Endothelial cell of hepatic sinusoid (primary cell): ENCODE measurements at regions not wholly inside any gene's neighbourhood (a gene's known extent, or its start where the extent isn't known, plus 50 kb on each side); places are given as distances from the start of the nearest gene placed in this dataset.
"Not testable (repeated sequence)": the region's sequence is repeated elsewhere in the genome, so short reads cannot be mapped to it uniquely, and the experiment has no call there.

ENCODE experiments used
- in situ Hi-C: cut with HindIII; loops from 2 replicates; pipeline ENCODE4 v1.10.0; 2017; ENCODE audit warnings: low sequenced_read_pairs

DNA sequence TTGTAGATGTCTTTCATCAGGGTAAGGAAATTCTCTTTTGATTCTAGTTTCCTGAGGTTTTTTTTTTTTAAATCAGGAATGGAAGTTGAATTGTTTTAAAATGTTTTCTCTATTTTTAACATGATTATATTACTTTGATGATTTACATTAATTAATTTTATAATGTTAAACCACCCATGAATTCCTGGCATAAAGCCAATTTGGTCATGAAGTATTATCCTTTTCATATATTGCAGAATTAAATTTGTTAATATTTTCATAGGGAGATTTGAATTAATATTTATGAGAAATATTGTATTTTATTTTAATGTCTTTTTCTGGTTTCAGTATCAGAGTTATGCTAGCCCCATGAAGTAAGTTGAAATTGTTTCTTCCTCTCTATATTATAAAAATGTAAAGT lies 144.6 kb downstream of the MAIP1 start:
- in situ Hi-C loops = no loop called here

- in situ Hi-C loops = no loop called here
Measured at GRCh38 chr2:200101922-200102321, 146.5 kb downstream of the MAIP1 start.

- in situ Hi-C loops = no loop called here
Measured at GRCh38 chr2:200102971-200103370, 147.6 kb downstream of the MAIP1 start.

- in situ Hi-C loops = no loop called here
Measured at GRCh38 chr2:200104015-200104414, 148.6 kb downstream of the MAIP1 start.

- in situ Hi-C loops = no loop called here
Measured at GRCh38 chr2:200107514-200108217, 152.3 kb downstream of the MAIP1 start.

DNA sequence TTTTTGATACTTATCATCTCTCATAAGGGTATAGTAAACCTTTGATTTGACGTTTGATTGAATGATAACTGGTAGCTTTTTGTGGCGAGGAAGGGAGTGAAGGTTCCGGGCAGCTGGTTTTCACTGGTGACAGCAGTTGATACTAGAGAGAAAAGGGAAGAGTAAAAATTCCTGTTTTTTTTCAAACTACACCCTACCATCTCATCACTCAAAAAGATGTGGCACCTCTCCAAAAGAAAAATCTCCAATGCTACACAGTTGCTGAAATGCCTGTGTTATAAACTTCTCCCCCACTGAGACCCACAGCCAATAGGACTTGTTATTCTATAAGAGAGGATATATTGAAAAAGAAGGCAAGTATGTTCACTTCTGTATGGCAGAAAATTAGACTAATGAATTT lies 154.0 kb downstream of the MAIP1 start:
- in situ Hi-C loops = no loop called here

DNA sequence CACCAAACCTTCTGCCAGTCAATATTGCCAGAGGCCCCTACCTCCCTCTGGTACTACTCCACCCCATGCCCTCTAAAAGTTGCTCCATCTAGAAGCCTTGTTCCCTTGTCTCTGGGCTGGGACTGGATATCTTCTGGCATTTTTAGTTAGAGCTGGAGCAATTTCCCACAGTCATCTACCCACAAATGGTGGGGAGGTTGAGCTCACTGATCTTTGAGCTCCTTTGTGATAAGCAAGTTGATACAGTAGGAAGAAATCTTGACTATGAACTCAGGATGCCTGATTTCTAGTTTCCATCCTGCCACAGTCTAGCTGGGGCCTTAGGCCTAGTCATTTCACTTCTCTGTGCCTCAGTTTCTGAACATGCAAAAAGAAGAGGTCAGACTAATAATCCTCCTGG lies 155.0 kb downstream of the MAIP1 start:
- in situ Hi-C loops = no loop called here

DNA sequence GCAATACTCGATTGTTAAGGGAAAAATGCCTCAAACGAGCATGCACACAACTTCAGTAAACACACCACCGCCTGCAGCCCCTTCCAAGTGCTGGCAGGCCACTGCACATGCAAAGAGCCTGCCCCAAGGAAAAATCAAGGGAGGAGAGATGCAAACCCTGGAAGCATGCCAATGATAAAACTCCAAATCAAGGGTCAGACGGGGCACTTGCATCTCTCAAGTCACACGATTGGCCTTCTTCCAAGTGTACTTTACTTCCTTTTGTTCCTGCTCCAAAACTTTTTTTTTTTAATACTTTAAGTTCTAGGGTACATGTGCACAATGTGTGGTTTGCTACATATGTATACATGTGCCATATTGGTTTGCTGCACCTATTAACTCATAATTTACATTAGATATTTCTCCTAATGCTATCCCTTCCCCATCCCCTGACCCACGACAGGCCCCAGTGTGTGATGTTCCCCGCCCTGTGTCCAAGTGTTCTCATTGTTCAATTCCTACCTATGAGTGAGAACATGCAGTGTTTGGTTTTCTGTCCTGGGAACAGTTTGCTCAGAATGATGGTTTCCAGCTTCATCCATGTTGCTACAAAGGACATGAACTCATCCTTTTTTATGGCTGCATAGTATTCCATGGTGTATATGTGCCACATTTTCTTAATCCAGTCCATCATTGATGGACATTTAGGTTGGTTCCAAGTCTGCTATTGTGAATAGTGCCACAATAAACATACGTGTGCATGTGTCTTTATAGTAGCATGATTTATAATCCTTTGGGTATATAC lies 157.8 kb downstream of the MAIP1 start:
- in situ Hi-C loops = not testable (repeated sequence)

GRCh38 chr2:200119236-200119635 lies 163.9 kb downstream of the MAIP1 start:
- in situ Hi-C loops = no loop called here

- in situ Hi-C loops = no loop called here
Measured at GRCh38 chr2:200121931-200122330, 166.5 kb downstream of the MAIP1 start.

DNA sequence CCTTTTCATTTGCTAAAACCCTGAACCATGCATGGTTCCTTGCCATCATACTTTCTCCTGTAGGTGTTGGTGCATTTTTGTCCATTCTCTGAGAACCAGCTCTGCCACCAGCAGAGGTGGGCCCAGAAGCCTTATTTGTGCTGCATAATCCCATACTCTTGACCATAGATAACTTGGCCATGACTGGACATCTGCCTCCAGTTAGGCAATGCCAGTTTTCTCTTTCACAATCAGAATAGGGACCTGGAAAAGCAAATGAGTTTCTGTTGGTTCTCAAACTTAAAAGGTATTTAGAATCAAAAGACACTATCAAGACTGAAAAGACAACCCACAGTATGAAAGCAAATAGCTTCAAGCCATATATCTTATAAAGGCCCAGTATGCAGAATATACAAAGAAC lies 167.3 kb downstream of the MAIP1 start:
- in situ Hi-C loops = no loop called here

DNA sequence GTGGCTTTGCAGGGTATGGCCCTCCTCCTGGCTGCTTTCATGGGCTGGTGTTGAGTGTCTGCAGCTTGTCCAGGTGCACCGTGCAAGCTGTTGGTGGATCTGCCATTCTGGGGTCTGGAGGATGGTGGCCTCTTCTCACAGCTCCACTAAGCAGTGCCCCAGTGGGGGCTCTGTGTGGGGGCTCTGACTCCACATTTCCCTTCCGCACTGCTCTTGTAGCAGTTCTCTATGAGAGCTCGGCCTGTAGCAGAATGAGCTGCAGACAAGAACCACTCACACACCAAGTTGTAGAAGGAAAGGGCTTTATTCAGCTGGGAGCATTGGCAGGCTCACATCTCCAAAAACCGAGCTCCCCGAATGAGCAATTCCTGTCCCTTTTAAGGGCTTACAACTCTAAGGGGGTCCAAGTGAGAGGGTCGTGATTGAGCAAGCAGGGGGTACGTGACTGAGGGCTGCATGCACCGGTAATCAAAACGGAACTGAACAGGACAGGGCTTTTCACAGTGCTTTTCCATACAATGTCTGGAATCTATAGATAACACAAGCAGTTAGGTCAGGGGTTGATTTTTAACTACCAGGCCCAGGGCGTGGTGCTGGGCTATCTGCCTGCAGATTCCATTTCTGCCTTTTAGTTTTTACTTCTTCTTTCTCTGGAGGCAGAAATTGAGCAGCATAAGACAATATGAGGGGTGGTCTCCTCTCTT lies 169.4 kb downstream of the MAIP1 start:
- in situ Hi-C loops = not testable (repeated sequence)

DNA sequence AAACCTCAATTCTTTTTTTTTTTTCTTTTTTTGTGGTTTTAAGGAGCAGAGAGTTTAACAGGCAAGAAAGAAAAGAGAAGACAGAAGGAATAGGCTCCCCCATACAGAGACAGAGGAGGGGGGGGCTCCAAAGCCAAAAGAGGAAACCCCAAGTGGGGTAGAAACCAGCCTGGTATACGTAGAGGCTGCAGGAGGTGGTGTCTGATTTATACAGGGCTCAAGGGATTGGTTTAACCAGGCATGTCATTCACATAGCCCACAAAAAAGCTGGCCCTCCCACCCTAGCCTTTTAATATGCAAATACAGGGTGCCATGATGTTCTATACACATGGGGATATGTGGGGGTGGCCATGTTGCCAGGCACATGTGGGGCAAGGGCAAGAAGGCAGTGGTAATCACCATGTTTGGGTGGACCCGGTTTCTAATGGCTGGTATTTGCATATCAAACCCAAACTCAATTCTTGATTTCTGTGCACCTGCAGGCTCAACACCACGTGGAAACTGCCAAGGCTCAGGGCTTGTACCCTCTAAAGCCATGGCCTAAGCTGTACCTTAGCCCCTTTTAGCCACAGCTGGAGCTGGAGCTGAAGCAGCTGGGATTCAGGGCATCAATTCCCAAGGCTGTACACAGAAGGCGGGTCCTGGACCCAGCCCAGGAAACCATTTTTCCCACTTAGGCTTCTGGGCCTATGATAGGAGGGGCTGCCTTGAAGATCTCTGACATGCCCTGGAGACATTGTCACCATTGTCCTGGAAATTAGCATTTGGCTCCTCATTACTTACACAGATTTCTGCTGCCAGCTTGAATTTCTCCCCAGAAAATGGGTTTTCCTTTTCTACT lies 170.3 kb downstream of the MAIP1 start:
- in situ Hi-C loops = no loop called here

- in situ Hi-C loops = not testable (repeated sequence)
Measured at GRCh38 chr2:200126285-200126670, 170.9 kb downstream of the MAIP1 start.

GRCh38 chr2:200126680-200127079 lies 171.3 kb downstream of the MAIP1 start:
- in situ Hi-C loops = not testable (repeated sequence)

DNA sequence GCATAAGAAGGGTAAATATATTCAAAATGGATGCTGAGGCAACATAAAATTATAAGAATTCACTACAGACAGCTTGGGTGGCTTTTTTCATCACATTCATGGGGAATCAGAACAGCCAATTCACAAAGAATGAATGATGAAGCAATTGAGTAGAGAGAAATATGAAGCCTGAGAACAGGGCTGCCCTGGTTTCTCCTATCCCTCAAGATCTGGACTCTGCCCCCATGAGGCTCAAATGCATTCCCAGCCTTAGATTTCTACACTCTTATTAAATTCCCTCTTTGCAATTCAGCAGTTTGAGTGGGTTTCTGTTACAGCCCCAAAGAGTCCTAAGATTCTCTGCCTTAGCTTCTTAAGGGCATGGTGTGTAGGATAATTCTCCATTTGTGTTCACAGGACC lies 172.5 kb downstream of the MAIP1 start:
- in situ Hi-C loops = no loop called here

DNA sequence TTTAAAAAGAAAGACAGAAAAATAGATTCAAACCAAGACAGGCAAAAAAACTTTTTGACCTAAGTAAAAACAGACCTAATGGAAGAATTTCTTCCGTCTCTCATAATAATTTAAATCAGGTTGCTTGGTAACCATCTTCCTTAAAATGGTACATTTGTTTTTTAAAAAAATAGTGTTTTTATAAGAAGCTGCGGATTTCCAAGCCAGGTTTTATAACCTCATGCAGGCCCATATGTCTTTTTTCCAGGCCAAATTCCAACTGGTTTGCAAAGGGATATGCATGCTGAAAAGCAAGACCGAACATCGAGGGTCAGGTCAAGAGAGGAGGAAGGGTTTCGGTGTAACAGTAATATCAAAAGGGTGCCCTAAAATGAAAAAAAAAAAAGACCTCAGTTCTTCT lies 172.9 kb downstream of the MAIP1 start:
- in situ Hi-C loops = no loop called here

DNA sequence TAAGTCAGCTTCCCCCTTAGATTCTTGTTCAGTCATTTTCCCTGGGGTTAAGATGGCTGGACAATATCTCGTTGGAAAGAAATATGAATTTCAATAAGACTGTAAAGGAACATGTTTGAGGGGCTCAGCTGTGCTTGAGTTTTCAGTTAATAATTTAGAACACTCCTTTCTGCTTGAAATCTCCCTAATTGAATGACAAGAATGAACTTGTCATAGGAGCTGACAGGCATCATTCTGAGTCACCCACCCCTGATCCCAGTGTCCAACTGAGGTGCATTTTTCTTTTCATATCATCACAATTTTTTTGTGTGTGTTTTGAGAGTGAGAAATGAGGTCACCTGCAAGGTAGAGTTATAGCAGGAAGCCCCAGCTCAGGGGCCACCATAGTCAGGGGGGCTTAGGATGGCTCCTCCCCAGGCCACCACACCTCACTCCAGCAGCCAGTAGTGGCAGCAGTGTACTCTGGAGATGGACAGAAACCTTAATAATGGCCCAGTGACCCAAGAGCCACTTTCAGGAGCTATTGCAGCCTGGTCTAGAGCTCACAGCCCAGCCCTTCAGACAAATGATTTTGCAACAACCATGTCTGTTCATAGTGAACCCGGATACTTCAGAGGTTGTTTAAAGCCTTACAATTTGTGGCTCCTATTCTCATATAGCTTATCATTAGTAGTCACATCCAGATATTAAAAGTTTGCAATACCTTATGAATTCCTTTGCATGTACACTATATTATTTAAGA lies 174.5 kb downstream of the MAIP1 start:
- in situ Hi-C loops = no loop called here

GRCh38 chr2:200130762-200131166 lies 175.4 kb downstream of the MAIP1 start:
- in situ Hi-C loops = no loop called here

DNA sequence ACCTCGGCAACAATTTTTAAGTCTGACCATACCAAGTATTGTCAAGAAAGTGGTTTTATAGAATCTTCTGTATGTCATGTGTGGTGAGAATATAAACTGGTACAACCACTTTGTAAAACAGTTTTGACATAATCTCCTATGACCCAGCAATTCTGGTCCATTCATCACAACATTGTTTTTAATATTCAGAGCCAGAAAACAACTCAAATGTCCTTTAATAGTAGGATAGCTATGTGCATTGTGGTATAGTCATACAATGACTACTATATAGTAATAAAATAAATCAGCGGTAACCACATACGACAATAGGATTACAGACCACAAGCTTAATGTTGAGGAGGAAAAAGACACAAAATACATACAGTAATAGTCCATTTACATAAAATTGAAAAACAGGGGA lies 175.2 kb upstream of the SPATS2L start:
- in situ Hi-C loops = no loop called here
